IPS-NIHi7 (cell line): ENCODE measurements at regions not wholly inside any gene's neighbourhood (a gene's known extent, or its start where the extent isn't known, plus 50 kb on each side); places are given as distances from the start of the nearest gene placed in this dataset.

Source experiments
- DNase-seq: peaks from one replicate; pipeline ENCODE4 v3.0.0; 2012; ENCODE audit warnings: mixed read lengths; ENCODE audit errors: extremely low spot score

GRCh38 chrX:45879512-45879911, 665.7 kb downstream of the ZNF674 start:
- no peak for DNase-seq

GRCh38 chrX:45876206-45876605, 669.0 kb downstream of the ZNF674 start:
- no peak for DNase-seq

- no peak for DNase-seq
These were observed 671.4 kb downstream of the ZNF674 start for GRCh38 chrX:45873781-45874180.

- no peak for DNase-seq
These were observed 671.8 kb upstream of the DIPK2B start for GRCh38 chrX:45872480-45872879.

DNA sequence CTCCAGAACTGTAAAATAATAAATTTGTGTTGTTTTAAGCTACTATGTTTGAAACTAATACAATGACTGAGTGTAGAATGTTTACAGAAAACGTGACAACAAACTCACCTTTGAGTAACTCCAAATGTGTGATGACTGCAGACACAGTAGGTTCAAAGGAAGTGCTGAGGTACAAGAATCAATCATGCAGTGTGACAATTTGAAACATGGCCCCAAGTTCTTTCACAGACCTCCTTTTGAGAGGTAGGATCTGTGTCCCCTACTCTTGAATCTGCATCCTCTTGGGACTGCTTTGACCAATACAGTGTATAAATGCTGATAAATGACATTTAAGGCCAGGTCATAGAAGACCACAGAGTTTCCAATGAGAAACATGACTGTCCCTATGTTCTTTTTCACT, 667.7 kb upstream of the DIPK2B start:
- DNase-seq: no peak

GRCh38 chrX:45862801-45863200, 662.1 kb upstream of the DIPK2B start:
- DNase-seq: no peak

DNA sequence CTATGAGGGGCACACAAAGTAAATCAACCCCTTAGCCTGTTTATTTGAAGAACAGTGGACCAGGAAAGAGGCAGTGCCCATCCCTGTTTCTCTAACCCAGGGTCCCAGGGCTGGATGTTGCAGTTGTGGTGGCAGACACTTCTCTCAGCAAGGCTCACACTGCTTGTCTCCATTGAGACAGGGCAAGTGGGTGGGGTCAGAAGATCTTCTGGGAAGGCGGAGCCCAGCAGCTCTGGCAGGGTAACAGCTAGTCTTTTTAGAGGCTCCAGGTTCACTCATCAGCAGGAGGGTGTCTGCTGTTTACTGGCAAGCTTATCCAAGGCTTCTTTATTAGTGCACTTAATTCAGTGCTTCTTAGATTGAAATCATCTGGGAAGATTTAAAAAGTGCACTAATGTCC, 659.8 kb upstream of the DIPK2B start:
- DNase-seq: peak; percentile 25

DNA sequence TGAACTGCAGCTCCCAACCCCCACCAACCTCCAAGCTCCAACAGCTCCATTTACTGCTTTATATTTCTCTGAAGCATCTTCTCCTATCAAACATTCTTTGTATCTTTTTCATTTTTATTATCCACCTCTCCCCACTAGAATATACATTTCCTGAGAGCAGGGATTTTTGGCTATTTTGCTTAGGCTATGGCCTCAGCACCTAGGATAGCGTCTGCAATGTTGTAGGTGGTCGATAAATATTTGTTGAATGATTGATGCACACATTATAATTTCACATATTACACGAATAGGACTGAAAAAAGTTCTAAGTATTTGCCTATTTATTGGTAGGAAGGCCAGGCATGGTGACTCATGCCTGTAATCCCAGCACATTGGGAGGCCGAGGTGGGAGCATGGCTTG, 658.7 kb upstream of the DIPK2B start:
- DNase-seq: no peak

DNA sequence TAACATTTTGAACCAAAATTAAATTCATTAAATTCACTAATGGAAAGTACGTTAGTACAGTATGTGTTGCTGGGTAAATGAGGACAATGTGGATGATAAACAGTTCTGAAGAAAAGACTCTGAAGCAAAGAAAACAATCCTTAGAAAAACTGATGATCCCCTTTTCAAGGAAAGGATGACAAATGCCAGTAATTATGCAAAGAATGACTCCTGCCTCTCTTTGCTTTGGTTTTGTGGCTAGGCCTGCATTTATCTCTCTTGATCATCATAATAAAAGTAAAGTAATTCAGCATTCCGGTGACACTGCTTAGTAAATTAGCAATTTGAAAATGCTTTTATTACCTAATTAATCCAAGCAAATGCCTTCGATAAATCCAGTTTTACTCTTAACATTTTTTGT, 652.2 kb upstream of the DIPK2B start:
- DNase-seq: no peak

DNA sequence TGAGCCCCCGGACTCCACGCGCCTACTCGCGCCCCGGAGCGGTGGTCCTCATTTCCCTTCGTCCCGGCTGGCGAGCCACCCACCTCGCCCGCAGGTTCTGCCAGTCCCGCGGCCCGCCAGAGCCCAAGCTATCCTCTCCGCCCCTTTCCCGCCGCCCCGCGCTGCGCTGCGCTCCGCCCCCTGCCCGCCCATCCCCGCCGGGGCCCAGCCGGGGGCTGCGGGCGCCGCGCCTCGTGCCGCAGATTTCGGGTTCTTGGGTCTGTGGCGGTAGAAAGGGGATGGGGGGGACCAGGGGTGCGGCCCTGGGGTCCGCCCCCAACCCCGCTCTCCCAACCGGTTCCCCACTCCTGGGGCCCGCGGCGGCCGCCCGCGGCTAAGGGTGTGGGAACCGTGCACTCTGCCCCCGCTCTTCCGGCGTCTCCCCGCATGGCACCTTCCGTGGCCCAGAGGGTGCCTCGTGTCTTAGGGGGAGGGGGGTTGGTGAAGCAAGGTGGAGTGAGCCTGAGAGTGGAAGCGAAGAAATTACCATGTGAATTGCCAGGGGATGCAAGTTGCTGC, 650.8 kb upstream of the DIPK2B start:
- peak; percentile 75 for DNase-seq

DNA sequence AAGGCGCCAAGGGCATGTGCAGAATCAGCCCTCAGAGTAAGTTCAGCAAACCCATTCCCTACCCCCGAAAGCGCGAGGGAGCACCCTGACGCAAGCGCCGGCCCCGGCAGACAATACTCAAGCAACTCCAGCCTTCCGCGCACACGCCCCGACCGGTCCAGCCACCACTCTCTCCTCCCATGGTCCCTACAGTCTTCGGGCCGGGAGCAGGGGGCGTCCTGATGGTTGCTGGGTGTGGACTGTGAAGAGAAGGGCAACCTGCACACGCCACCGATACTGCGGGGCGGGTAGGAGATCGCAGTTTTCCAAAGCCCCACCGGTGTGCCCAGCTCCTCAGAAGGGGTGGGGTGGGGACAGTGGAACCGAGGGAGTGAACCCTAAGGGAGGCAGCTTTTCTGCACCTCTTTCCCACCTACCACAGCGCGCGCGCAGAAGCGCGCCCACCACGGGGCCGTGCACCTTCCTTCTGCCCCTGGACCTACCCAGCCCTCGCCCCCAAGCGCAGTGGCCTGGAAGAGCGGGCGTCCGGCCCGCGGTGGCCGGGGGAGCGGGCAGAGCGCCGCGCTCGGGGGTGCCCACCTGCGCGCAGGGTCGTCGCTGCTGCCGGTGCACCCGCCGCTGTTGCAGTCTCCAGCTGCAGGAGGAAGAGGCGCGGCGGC, 650.2 kb upstream of the DIPK2B start:
- peak; percentile 41 for DNase-seq

- no peak for DNase-seq
These were observed 649.6 kb upstream of the DIPK2B start for GRCh38 chrX:45850197-45850774.

DNA sequence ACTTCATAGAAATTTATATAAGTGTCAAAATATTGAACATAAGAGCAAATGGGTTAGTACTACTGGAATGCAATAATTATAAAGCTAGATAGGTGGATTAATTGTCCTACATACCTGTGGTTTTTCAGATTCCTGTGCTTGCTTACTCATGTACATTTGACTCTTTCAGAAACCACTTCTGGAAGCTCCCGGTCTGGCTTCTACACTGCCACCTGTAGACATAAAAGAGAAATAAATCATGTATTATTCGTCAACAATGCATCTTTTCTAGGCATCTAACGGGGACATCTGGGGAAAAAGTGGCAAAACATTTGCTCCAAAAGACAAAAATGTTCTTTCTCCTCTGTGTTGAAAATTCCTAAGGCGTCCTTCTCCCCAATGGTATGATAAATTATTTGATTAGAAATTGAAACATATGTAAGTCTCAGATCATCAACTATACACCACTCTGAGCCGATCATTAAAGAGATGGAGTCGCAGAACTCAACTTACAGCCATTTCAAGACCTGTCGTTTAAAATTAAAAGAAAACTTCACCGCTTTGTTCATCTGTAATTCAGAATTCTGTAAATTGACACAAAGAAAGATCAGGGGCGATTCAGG, 648.7 kb upstream of the DIPK2B start:
- no peak for DNase-seq

DNA sequence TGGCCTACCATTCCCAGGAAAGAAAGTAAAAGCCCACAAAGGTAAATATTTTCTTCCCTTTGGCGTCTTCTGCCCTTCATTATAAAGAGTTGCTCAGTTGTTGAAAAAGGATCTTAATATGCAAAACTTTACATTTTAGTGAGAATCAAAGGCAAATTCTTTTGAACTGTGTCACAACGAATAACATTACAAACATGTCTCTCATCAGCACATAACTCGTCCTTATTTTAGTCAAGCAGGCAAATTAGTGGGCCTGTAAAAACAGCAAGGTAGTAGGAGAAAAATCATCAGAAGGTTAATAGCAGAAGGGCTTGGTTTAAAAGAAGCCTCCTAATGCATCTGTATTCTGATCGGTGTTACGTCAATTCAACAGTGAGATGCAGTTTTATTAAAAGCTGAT, 647.3 kb upstream of the DIPK2B start:
- DNase-seq: no peak

DNA sequence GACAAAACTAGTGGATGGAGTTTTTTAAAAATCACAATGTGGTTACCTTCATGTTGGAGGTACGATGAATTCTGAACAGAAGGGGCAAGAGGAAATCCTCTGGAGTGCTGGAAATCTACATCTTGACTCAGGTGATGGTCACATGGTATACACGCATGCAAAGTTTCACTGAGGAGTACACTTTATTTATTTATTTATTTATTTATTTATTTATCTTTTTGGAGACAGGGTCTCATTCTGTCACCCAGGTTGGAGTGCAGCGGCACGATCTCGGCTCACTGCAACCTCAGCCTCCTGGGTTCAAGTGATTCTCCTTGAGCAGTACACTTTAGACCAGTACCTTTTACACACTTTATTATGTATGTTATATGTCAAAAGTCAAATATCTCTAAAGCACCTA, 645.7 kb upstream of the DIPK2B start:
- no peak for DNase-seq

GRCh38 chrX:45845142-45845541, 644.5 kb upstream of the DIPK2B start:
- no peak for DNase-seq

- DNase-seq: no peak
These were observed 642.8 kb upstream of the DIPK2B start for GRCh38 chrX:45843518-45843917.

DNA sequence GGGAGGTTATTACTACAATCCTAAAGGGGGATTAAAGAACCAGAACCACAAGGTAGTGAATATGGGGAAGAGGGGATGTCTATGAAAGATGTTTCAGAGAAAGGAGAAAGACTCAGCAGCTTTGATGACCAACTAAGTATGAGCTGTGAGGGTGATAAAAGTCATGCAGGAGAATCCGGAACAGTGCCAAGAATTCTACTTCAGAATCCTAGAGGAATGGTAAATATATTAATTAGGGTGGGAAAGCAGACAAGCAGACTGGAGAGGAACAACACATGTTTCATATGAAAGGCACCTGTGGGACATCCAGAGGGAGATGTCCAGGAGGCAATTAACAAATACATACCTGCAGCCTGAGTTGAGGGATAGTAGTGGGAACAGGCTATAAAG, 642.2 kb upstream of the DIPK2B start:
- DNase-seq: no peak

GRCh38 chrX:45842207-45842925, 641.7 kb upstream of the DIPK2B start:
- no peak for DNase-seq

DNA sequence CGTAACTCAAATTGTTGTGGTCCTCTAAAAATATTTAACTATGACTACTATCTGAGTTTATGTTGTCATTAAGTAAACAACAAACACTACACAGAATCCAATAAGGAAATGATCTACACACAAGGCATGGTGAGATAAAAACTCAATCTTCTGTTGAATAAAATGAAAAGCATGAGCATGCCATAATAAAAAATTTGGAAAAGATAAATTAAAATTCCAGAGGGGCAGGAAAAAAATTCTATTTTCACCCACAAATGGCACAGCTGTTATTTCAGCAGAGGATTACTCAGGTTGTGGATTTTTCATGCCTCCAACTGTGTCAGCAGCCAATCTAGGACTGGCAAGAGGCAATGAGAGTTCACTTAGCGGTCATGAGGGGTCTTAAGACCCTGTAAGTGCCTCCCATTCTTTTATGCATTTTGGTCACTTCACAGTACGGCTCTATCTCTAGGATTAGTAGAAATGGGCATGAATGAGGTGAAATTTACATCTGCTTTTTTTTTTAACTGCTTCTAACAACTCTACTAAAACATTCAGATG, 639.8 kb upstream of the DIPK2B start:
- DNase-seq: no peak

GRCh38 chrX:45830343-45830742, 629.7 kb upstream of the DIPK2B start:
- no peak for DNase-seq

DNA sequence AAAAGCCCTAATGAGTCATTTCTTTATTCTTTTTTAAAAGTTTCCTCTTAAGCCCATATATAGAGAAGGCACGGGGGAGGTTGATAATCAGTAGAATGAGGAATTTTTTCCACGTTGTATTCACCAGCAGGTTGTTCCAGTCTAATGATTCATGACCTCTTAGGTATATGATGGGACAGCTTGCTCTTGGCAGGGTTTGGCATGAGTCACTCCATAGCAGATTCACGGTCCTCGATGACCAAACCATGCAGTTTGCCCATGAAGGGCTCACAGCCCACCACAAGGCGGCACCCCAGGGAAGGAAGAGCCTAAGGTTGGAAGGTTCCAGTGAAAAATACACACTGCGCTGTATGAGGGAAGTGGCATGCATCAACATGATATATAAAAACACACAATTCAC, 623.8 kb upstream of the DIPK2B start:
- peak; percentile 52 for DNase-seq
